Panc1 (cell line): ENCODE measurements at regions not wholly inside any gene's neighbourhood (a gene's known extent, or its start where the extent isn't known, plus 50 kb on each side); places are given as distances from the start of the nearest gene placed in this dataset.

ENCODE experiments used
- ATAC-seq: fragments of 200-7000 bp; cut with Tn5 transposase; 2 replicates; pipeline ENCODE4 v1.9.1; 2020; ENCODE audit warnings: mild to moderate bottlenecking, moderate library complexity
- BruUV-seq: library from RNA; stranded (reverse); fragments of 400-500 nt; replicated peaks from 2 replicates; lab custom pipeline; 2021; lab: Mats Ljungman, UMichigan
- CTCF ChIA-PET: fragments of 300-600 bp; sonication (Branson Sonifier 250); formaldehyde crosslinking; loops from one replicate; lab custom pipeline; 2022; ENCODE audit warnings: antibody characterized with exemption; lab: Charles Lee
- POLR2A ChIA-PET: fragments of 300-600 bp; sonication (Branson Sonifier 250); formaldehyde crosslinking; loops from one replicate; lab custom pipeline; 2022; ENCODE audit warnings: antibody characterized with exemption; lab: Charles Lee
- DNase-seq: peaks from one replicate; pipeline ENCODE4 v3.0.0-alpha.2; 2010; ENCODE audit warnings: low read depth, low spot score
- H3K27ac ChIP-seq: 2 replicates; pipeline ENCODE4 v1.5.1; 2011; ENCODE audit warnings: mild to moderate bottlenecking, low read length, inconsistent platforms
- H3K27me3 ChIP-seq: fragments of 200-500 bp; sonication (Bioruptor generic); 2 replicates; pipeline ENCODE4 v1.6.0; 2014; ENCODE audit warnings: low read length, inconsistent platforms; ENCODE audit not compliant: control insufficient read depth, insufficient read depth
- H3K36me3 ChIP-seq: fragments of 200-500 bp; sonication (Bioruptor generic); 2 replicates; pipeline ENCODE4 v1.5.1; 2014; ENCODE audit warnings: inconsistent platforms, mild to moderate bottlenecking, low read length, moderate library complexity; ENCODE audit not compliant: control insufficient read depth, insufficient read depth
- H3K4me1 ChIP-seq: 2 replicates; pipeline ENCODE4 v1.5.1; 2011; ENCODE audit warnings: inconsistent platforms, mild to moderate bottlenecking, low read length, moderate library complexity; ENCODE audit not compliant: control insufficient read depth, insufficient read depth
- H3K4me3 ChIP-seq, 2 experiments: 2 replicates each; pipeline ENCODE4 v1.5.1; 2011 to 2012; ENCODE audit warnings: low read depth in 2 of 2, low read length in 2 of 2, mild to moderate bottlenecking in 2 of 2, inconsistent platforms in 1 of 2, moderate library complexity in 1 of 2
- H3K9me3 ChIP-seq: fragments of 200-500 bp; sonication (Bioruptor generic); 2 replicates; pipeline ENCODE4 v1.5.1; 2014; ENCODE audit warnings: low read depth, mild to moderate bottlenecking, inconsistent platforms, low read length, moderate library complexity; ENCODE audit not compliant: control insufficient read depth, insufficient read depth
- CTCF ChIP-seq: fragments of 450-650 bp; IDR thresholded peaks from 2 replicates; pipeline ENCODE4 v1.5.1; 2017; ENCODE audit warnings: mild to moderate bottlenecking
- POLR2AphosphoS5 ChIP-seq: IDR thresholded peaks from 2 replicates; pipeline ENCODE4 v1.6.1; 2012; ENCODE audit warnings: mild to moderate bottlenecking, low read depth, low read length, moderate library complexity
- REST ChIP-seq, 2 experiments: IDR thresholded peaks; 2 replicates each; pipeline ENCODE4 v1.6.1; 2011 to 2012; ENCODE audit warnings: low read depth in 2 of 2, control low read depth in 1 of 2, low read length in 1 of 2, mild to moderate bottlenecking in 1 of 2, moderate library complexity in 1 of 2; ENCODE audit not compliant: insufficient read depth in 1 of 2
- SIN3A ChIP-seq: IDR thresholded peaks from 2 replicates; pipeline ENCODE4 v1.6.1; 2012; ENCODE audit warnings: low read depth, mild to moderate bottlenecking, low read length, moderate library complexity, borderline replicate concordance; ENCODE audit not compliant: insufficient read depth
- TCF7L2 ChIP-seq: IDR thresholded peaks from 2 replicates; pipeline ENCODE4 v1.6.1; 2011; ENCODE audit warnings: mild to moderate bottlenecking, low read depth, low read length, inconsistent platforms
- in situ Hi-C: cut with HindIII; loops from 2 replicates; pipeline ENCODE4 v1.10.0; 2016; ENCODE audit warnings: low sequenced_read_pairs, low pct_unique_long_range_greater_than_20kb
- intact Hi-C: fragments of 100-400 bp; cut with micrococcal nuclease; formaldehyde crosslinking; loops from one replicate; pipeline ENCODE4 v1.10.0; 2022; ENCODE audit not compliant: unreplicated experiment

- ATAC-seq = no peak
- Histone ChIP-seq H3K27me3 (no peaks in the 10 kb centered on the region), H3K9me3 (no peaks in the 10 kb centered on the region; the same call in 1 of the 2 replicates), H3K36me3 (no peaks in the 10 kb centered on the region), H3K27ac (no peak overlapping the region), H3K4me3 (no peak overlapping the region), H3K4me1 (no peaks in the 10 kb centered on the region)
- DNase-seq = no peak
- ChIA-PET POLR2A (no interaction called here), CTCF (no interaction called here)
- TF ChIP-seq CTCF (no peak), SIN3A (no peak), REST (IDR thresholded peaks at IDR 0.05; ENCODE audit: insufficient read depth in 1 of 2, low read depth in 2 of 2, low read length in 1 of 2) (no peak), POLR2AphosphoS5 (no peak), TCF7L2 (no peak)
- intact Hi-C loops = no loop called here
- in situ Hi-C loops = no loop called here
- no TSS peak for BruUV-seq
These were observed 542.1 kb downstream of the PRR16 start for GRCh38 chr5:121006217-121006616.

DNA sequence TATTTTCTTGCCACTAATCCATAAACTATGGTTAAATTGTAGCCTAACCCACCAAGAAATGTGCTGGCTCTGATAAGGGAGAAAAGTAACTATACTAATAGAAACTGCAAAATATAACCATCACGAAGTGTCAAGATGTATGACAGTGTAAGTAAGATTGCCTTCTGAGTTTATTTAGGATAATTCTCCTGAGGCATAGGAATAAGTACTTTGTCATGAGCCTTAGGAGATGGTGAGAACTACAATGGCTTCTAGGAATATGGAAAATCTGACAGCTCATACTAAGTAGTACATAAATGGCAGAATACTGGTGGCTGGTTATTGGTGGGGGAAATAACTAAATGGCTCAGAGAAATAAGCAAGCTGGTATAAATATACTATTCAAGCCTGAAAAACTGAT lies 543.9 kb downstream of the PRR16 start:
- Histone ChIP-seq H3K4me1 (no peaks in the 10 kb centered on the region), H3K4me3 (no peak overlapping the region), H3K36me3 (no peaks in the 10 kb centered on the region), H3K27ac (no peak overlapping the region), H3K27me3 (no peaks in the 10 kb centered on the region), H3K9me3 (no peaks in the 10 kb centered on the region; the same call in 1 of the 2 replicates)
- ChIA-PET CTCF (no interaction called here), POLR2A (no interaction called here)
- no peak for ATAC-seq
- no peak for TF ChIP-seq POLR2AphosphoS5
- BruUV-seq = no TSS peak
- in situ Hi-C loops (no loop called here), intact Hi-C loops (no loop called here)
- DNase-seq = no peak

- no TSS peak for BruUV-seq
- ChIA-PET POLR2A (no interaction called here), CTCF (no interaction called here)
- H3K27me3 ChIP-seq = no peaks in the 10 kb centered on the region
- no peak overlapping the region for H3K4me3 ChIP-seq
- TF ChIP-seq TCF7L2 = no peak
- no peak for TF ChIP-seq REST (IDR thresholded peaks at IDR 0.05; ENCODE audit: insufficient read depth in 1 of 2, low read depth in 2 of 2, low read length in 1 of 2)
- TF ChIP-seq SIN3A = no peak
- TF ChIP-seq POLR2AphosphoS5 = no peak
- no peak for TF ChIP-seq CTCF
- intact Hi-C loops (no loop called here), in situ Hi-C loops (no loop called here)
- H3K4me1 ChIP-seq = no peaks in the 10 kb centered on the region
- H3K27ac ChIP-seq = no peak overlapping the region
- DNase-seq (no peak), ATAC-seq (no peak)
- H3K9me3 ChIP-seq = no peaks in the 10 kb centered on the region; the same call in 1 of the 2 replicates
- no peaks in the 10 kb centered on the region for H3K36me3 ChIP-seq
These were observed 545.0 kb downstream of the PRR16 start for GRCh38 chr5:121009058-121009457.
